Activated naive CD4-positive, alpha-beta T cell treated with anti-CD3 and anti-CD28 coated beads, Interleukin-2, amount 50 U/mL, for 24 hours (primary cell): ENCODE measurements at regions not wholly inside any gene's neighbourhood (a gene's known extent, or its start where the extent isn't known, plus 50 kb on each side); places are given as distances from the start of the nearest gene placed in this dataset.
"Not testable (repeated sequence)": the region's sequence is repeated elsewhere in the genome, so short reads cannot be mapped to it uniquely, and the experiment has no call there.

ENCODE experiments used
- H3K27ac Mint-ChIP-seq: one replicate; pipeline ENCODE4 v1.8.0; 2021; ENCODE audit warnings: mild to moderate bottlenecking, mixed read lengths
- H3K27me3 Mint-ChIP-seq: one replicate; pipeline ENCODE4 v1.8.0; 2021; ENCODE audit warnings: mixed read lengths
- H3K36me3 Mint-ChIP-seq: one replicate; pipeline ENCODE4 v1.8.0; 2021; ENCODE audit warnings: mixed read lengths
- H3K4me1 Mint-ChIP-seq: one replicate; pipeline ENCODE4 v1.8.0; 2021; ENCODE audit warnings: mixed read lengths
- H3K4me3 Mint-ChIP-seq: one replicate; pipeline ENCODE4 v1.8.0; 2021; ENCODE audit warnings: mild to moderate bottlenecking, mixed read lengths
- H3K9me3 Mint-ChIP-seq: one replicate; pipeline ENCODE4 v1.8.0; 2021; ENCODE audit warnings: mixed read lengths

DNA sequence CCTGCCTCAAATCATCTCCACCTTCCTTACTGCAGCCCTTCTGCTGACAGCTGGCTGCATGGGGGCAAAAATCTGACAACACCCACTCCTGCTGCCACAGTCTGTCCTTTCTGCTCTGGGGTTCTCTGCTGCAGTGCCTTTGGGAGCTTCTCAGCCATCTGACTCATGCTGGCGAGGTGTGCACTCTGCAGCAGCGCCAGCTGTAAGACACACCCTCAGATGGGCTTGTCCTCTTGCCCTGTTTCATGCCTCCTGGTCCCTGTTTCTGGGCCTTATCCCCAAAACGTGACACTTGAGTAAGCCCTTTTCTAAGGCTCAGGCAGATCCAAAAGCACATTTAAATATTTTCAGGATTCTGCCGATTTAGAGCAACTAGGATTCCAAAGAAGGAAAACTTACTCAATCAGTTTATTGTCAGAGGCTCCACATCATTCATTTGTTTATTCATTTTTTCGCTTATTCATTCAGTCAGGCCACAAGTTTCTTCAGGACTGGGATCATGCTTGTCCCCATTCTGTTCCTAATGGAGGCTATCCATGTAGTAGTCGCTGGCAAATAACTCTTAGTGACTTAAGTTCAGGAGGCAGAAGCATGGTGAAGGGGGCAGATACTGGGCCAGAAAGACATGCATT is 60.2 kb downstream of the SMIM38 start:
- no peak overlapping the region for H3K27ac Mint-ChIP-seq
- no peaks in the 10 kb centered on the region for H3K36me3 Mint-ChIP-seq
- H3K4me1 Mint-ChIP-seq, result peaks cover 28% of the 10 kb centered on the region
- no peaks in the 10 kb centered on the region for H3K27me3 Mint-ChIP-seq
- H3K4me3 Mint-ChIP-seq, result no peak overlapping the region
- H3K9me3 Mint-ChIP-seq, result peaks cover 6% of the 10 kb centered on the region

DNA sequence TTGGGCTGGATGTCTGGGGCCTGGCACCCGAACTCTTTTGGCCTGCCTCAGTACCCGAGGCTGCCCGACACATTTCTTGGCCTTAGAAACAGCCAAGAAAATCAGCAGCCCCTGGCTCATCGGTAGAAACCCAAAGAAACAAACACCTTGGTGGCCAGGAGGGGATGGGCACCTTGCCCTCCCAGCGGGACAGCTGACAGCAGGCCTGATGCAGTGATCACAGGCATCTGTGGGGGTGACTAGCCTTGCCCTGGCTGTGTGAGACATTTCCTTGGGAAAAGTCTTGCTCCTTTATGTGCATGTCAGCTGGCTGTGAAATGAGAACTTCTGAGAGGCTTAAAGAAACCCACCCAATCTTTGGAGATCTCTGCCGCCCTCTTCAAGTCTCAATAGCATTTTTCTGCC is 60.9 kb downstream of the SMIM38 start:
- no peaks in the 10 kb centered on the region for H3K27me3 Mint-ChIP-seq
- peaks cover 6% of the 10 kb centered on the region for H3K9me3 Mint-ChIP-seq
- peaks cover 23% of the 10 kb centered on the region for H3K4me1 Mint-ChIP-seq
- H3K4me3 Mint-ChIP-seq, result no peak overlapping the region
- H3K27ac Mint-ChIP-seq, result no peak overlapping the region
- no peaks in the 10 kb centered on the region for H3K36me3 Mint-ChIP-seq

GRCh38 chr11:69217276-69218105 is 61.8 kb downstream of the SMIM38 start:
- H3K9me3 Mint-ChIP-seq, result peaks cover 6% of the 10 kb centered on the region
- no peak overlapping the region for H3K4me3 Mint-ChIP-seq
- H3K27me3 Mint-ChIP-seq, result no peaks in the 10 kb centered on the region
- no peak overlapping the region for H3K27ac Mint-ChIP-seq
- H3K4me1 Mint-ChIP-seq, result peaks cover 17% of the 10 kb centered on the region
- no peaks in the 10 kb centered on the region for H3K36me3 Mint-ChIP-seq

DNA sequence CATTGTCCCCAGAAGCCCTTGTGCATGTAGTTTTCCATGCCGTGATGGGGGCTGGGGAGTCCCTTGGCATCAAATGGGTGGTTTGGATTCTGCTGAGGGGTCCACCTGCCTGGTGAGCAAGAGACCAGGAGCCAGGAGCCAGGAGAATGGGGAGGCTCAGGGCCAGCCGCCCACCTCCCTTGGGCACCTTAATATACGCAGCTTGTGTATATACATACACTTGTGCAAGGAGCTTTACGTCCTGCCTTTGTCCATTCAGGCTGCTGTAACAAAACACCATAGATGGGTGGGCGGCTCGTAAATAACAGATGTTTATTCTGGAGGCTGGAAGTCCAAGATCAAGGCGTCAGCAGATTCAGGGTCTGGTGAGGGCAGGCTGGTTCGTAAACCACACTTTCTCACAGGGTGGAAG is 62.5 kb downstream of the SMIM38 start:
- Mint-ChIP-seq H3K4me1 (peaks cover 10% of the 10 kb centered on the region), H3K9me3 (peaks cover 6% of the 10 kb centered on the region), H3K36me3 (no peaks in the 10 kb centered on the region), H3K27me3 (no peaks in the 10 kb centered on the region), H3K4me3 (no peak overlapping the region), H3K27ac (no peak overlapping the region)

- H3K4me3 Mint-ChIP-seq, result no peak overlapping the region
- no peak overlapping the region for H3K27ac Mint-ChIP-seq
- H3K27me3 Mint-ChIP-seq, result no peaks in the 10 kb centered on the region
- peaks cover 4% of the 10 kb centered on the region for H3K4me1 Mint-ChIP-seq
- H3K9me3 Mint-ChIP-seq, result peaks cover 6% of the 10 kb centered on the region
- H3K36me3 Mint-ChIP-seq, result no peaks in the 10 kb centered on the region
These were observed 63.4 kb downstream of the SMIM38 start for GRCh38 chr11:69218946-69219720.

DNA sequence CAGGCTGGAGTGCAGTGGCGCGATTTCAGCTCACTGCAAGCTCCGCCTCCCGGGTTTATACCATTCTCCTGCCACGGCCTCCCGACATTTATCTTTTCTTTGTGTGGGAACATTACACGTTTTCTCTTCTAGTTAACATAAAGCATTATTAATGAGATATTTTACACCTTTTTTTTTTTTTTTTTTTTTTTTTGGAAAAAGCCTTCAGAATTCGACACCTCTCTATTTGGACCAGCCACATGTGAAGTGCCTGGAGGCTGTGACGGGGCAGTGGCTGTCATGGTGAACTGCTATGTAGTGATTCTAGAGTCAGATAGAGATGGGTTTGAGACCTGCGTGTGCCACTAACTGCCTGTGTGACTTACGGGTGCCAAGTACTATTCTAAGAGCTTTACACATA is 64.3 kb downstream of the SMIM38 start:
- Mint-ChIP-seq H3K36me3 (no peaks in the 10 kb centered on the region), H3K27ac (no peak overlapping the region), H3K4me3 (no peak overlapping the region), H3K4me1 (no peaks in the 10 kb centered on the region), H3K9me3 (peaks cover 5% of the 10 kb centered on the region), H3K27me3 (peaks cover 3% of the 10 kb centered on the region)

DNA sequence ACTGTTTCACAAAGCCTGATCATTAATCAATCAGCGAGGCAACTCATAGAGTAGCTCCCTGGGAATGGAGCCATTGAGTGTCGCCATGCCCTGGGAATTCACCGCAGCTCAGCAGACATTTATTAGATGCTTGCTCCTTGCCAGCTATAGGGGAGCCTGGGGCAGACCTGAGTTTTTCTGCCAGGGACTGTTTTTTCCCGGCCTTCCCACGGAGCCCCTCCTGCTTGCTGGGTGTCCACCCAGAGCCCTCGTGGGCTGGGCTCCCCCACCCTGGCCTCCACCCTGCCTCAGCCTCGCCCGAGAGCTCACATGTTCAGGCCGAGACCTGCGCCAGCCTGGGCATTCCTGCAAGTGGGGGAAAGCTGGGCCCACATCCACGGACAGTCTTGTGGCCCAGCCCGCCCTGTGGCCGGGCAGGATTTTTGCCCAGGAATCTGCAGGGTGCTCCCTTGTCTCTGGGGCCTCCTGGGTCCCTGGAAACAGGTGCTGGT is 64.9 kb downstream of the SMIM38 start:
- Mint-ChIP-seq H3K36me3 (no peaks in the 10 kb centered on the region), H3K27ac (no peak overlapping the region), H3K27me3 (peaks cover 3% of the 10 kb centered on the region), H3K4me3 (no peak overlapping the region), H3K9me3 (peaks cover 10% of the 10 kb centered on the region), H3K4me1 (no peaks in the 10 kb centered on the region)

- Mint-ChIP-seq H3K4me3 (no peak overlapping the region), H3K4me1 (no peaks in the 10 kb centered on the region), H3K9me3 (peaks cover 14% of the 10 kb centered on the region), H3K27ac (no peak overlapping the region), H3K36me3 (no peaks in the 10 kb centered on the region), H3K27me3 (peaks cover 3% of the 10 kb centered on the region)
These were observed 65.4 kb downstream of the SMIM38 start for GRCh38 chr11:69221086-69221485.

DNA sequence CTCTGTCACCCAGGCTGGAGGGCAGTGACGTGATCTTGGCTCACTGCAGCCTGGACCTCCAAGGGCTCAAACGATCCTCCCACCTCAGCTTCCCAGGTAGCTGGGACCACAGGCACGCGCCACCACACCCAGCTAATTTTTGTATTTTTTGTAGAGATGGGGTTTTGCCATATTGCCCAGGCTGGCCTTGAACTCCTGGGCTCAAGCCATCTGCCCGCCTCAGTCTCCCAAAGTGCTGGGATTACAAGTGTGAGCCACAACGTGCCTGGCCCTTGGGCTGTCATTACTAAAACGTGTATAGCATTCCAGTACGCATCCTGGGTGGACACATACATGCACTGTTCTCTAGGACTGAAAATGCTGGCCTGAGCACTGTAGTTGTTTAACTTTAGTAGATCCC is 65.9 kb downstream of the SMIM38 start:
- not testable (repeated sequence) for H3K4me1 Mint-ChIP-seq, H3K27ac Mint-ChIP-seq, H3K36me3 Mint-ChIP-seq, H3K4me3 Mint-ChIP-seq, H3K27me3 Mint-ChIP-seq
- peaks cover 19% of the 10 kb centered on the region for H3K9me3 Mint-ChIP-seq

- H3K27me3 Mint-ChIP-seq, result peaks cover 5% of the 10 kb centered on the region
- no peak overlapping the region for H3K27ac Mint-ChIP-seq
These were observed 66.7 kb upstream of the MYEOV start for GRCh38 chr11:69227271-69227670.

DNA sequence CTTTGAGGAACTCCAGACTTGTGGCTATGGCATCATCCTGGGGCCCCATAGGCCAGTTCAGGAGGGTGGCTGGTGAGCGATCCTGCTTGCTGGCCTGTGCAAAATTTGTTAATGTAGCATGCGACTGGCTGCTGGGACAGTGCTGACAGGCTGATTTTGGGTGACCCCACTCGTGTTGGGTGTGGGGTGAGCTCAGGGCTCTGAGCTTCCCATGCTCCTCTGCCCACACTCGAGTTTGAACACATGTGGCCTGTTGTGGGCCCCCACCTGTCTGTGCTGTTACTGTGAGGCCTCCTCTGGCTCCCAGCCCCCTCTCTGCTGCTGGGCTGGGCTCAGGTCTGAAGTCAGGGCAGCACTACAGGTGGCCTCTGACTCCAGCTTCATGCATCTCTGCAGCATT is 64.4 kb upstream of the MYEOV start:
- Mint-ChIP-seq H3K9me3 (peaks cover 24% of the 10 kb centered on the region), H3K27me3 (peaks cover 5% of the 10 kb centered on the region), H3K27ac (no peak overlapping the region), H3K36me3 (peaks cover 1% of the 10 kb centered on the region), H3K4me1 (no peaks in the 10 kb centered on the region), H3K4me3 (no peak overlapping the region)

More at GRCh38 chr11:69227271-69227670, 66.7 kb upstream of the MYEOV start:
- peaks cover 1% of the 10 kb centered on the region for H3K36me3 Mint-ChIP-seq
- H3K4me3 Mint-ChIP-seq, result no peak overlapping the region
- peaks cover 24% of the 10 kb centered on the region for H3K9me3 Mint-ChIP-seq
- no peaks in the 10 kb centered on the region for H3K4me1 Mint-ChIP-seq

- Mint-ChIP-seq H3K36me3 (peaks cover 1% of the 10 kb centered on the region), H3K4me3 (no peak overlapping the region), H3K9me3 (peaks cover 11% of the 10 kb centered on the region), H3K27me3 (peaks cover 3% of the 10 kb centered on the region), H3K4me1 (no peaks in the 10 kb centered on the region), H3K27ac (no peak overlapping the region)
These were observed 63.0 kb upstream of the MYEOV start for GRCh38 chr11:69230856-69231425.

DNA sequence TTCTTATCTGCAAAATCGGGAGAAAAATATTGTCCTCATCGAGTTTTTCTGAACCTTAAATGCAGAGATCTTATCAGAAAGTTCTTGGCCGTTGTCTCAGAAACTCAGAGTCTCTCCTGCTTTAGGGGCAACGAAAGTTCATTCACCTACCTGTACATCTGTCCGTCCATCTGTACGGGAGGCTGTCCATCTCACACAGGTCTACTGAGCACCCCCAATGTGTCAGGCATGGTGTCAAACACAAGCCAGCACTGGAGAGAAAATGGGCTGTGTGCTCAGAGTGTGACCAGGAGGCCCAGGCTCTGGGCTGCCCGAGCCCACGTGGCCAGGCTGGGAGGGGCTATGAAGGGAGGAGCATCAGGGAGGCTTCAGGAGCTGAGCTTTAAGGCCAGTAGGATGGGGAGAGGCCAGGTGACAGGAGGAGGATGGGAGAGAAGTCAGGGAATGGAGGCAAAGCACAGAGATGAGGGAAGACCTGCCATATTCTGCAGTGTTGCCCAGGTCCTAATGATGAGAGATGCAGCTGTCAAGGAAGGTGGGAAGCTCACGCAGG is 62.4 kb upstream of the MYEOV start:
- Mint-ChIP-seq H3K4me1 (no peaks in the 10 kb centered on the region), H3K4me3 (no peak overlapping the region), H3K36me3 (peaks cover 1% of the 10 kb centered on the region), H3K27me3 (peaks cover 3% of the 10 kb centered on the region), H3K9me3 (peaks cover 5% of the 10 kb centered on the region), H3K27ac (no peak overlapping the region)

DNA sequence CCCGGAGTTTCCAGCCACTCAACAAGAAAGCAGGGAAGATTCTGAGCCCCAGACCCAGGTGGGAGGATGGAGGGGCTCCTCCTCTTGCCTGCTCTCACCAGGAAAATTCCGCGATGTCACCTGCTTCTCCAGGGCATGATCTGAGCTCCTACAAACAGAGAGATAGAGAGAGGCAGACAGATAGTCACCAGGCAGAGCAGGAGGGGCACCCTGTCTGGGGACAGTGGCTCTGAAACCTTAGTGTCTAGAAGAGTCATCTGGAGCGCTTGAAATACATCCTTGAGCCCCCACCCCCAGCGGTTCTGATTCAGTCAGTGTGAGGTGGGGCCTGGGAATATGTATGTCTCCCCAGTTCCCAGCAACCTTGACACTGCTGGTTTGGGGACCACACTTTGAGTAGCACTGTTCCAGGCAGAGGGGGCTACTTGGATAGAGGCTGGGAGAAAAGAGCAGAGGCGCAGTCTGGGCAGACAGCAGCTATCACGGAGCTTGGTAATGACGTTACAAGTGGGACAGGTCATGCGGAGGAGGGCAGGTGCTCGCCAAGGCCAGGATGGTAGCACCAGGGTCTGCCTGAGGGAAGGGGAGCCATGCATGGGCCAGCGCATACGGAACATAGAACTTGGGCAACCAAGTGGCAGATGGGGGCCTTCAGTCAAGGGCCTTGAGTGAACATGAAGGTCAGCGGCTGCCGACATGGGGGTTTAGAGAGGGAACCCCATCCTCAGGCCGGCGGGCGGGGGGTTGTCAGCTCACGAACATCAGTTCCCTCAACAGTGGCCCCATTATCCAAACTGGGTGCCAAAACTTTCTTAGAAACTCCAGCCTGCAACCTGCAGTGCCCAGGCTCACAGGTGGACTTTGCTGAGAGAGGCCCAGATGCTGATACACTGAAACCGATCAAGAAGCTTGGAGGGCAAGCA is 60.9 kb upstream of the MYEOV start:
- H3K4me1 Mint-ChIP-seq, result peaks cover 3% of the 10 kb centered on the region
- no peaks in the 10 kb centered on the region for H3K27me3 Mint-ChIP-seq
- H3K4me3 Mint-ChIP-seq, result no peak overlapping the region
- H3K36me3 Mint-ChIP-seq, result no peaks in the 10 kb centered on the region
- no peak overlapping the region for H3K27ac Mint-ChIP-seq
- H3K9me3 Mint-ChIP-seq, result no peaks in the 10 kb centered on the region
